OCI-LY3 (cell line): ENCODE measurements at regions not wholly inside any gene's neighbourhood (a gene's known extent, or its start where the extent isn't known, plus 50 kb on each side); places are given as distances from the start of the nearest gene placed in this dataset.

Experiments used
- H2AFZ ChIP-seq: fragments of 200-600, 300-600 bp; shearing (Covaris generic); 2 replicates; pipeline ENCODE4 v1.6.0; 2014; ENCODE audit warnings: antibody characterized with exemption, low read depth, low read length
- H3K27ac ChIP-seq: fragments of 200-600, 300-600 bp; sonication (generic); 2 replicates; pipeline ENCODE4 v1.5.1; 2014; ENCODE audit warnings: mild to moderate bottlenecking, low read length, moderate library complexity, mixed read lengths
- H3K27me3 ChIP-seq: fragments of 200-600, 300-600 bp; sonication (generic); 2 replicates; pipeline ENCODE4 v1.6.1; 2014; ENCODE audit warnings: low read depth, low read length, mixed read lengths
- H3K36me3 ChIP-seq: fragments of 200-600, 300-600 bp; sonication (generic); replicated peaks from 2 replicates; pipeline ENCODE3; 2014; ENCODE audit warnings: low read depth, low read length, mixed read lengths
- H3K4me1 ChIP-seq: fragments of 300-600, 200-600 bp; sonication (generic); 2 replicates; pipeline ENCODE4 v1.6.1; 2014; ENCODE audit warnings: low read length, mixed read lengths
- H3K4me2 ChIP-seq: fragments of 200-600, 300-600 bp; sonication (generic); 2 replicates; pipeline ENCODE4 v1.6.1; 2014; ENCODE audit warnings: low read length, mixed read lengths
- H3K4me3 ChIP-seq: fragments of 300-600, 200-600 bp; sonication (generic); 2 replicates; pipeline ENCODE4 v1.5.1; 2014; ENCODE audit warnings: antibody characterized with exemption, mild to moderate bottlenecking, low read length, moderate library complexity
- H3K79me2 ChIP-seq: fragments of 300-600, 200-600 bp; shearing (Covaris generic); 2 replicates; pipeline ENCODE4 v1.6.1; 2014; ENCODE audit warnings: mild to moderate bottlenecking, low read length, mixed read lengths
- H3K9ac ChIP-seq: fragments of 300-600, 200-600 bp; shearing (Covaris generic); 2 replicates; pipeline ENCODE4 v1.6.0; 2014; ENCODE audit warnings: mild to moderate bottlenecking, low read length, moderate library complexity
- H3K9me3 ChIP-seq: fragments of 200-600, 300-600 bp; shearing (Covaris generic); 2 replicates; pipeline ENCODE4 v1.6.1; 2014; ENCODE audit warnings: low read length, mixed read lengths; ENCODE audit not compliant: insufficient read depth
- H4K20me1 ChIP-seq: fragments of 200-600, 300-600 bp; sonication (generic); 2 replicates; pipeline ENCODE4 v1.6.1; 2016; ENCODE audit warnings: low read length, mixed read lengths; ENCODE audit not compliant: insufficient read depth
- EZH2phosphoT487 ChIP-seq: fragments of 200-600 bp; shearing (Covaris generic); IDR thresholded peaks from 2 replicates; pipeline ENCODE4 v1.6.1; 2018; ENCODE audit warnings: antibody characterized with exemption, mixed run types, low read depth
- TF ChIP-seq, protein P1 (sequence below): fragments of 200-600, 300-600 bp; sonication (generic); IDR thresholded peaks from 2 replicates; pipeline ENCODE4 v1.5.1; 2014; ENCODE audit warnings: antibody characterized with exemption, low read length, low read depth

DNA sequence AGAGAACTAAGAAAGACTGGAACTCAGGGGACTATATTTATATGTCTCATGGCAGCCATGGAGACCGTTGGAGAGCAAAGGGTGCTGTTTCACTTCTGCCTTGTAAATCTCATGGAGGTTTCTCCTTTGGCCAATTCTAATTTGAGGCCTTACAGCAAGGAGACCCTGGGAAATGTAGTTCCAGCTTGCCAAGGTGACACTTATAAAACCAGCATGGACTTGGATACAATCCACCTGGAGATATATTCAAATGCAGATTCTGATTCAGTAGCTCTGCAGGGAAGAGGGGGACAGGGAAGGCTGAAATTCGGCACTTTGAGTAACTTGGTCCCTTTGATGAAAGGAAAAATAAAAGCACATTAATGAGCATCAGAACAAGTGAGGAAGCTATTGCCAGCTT is 90.0 kb downstream of the OXGR1 start:
- H2AFZ ChIP-seq: no peak overlapping the region
- no peak overlapping the region for H3K4me3 ChIP-seq
- H3K27ac ChIP-seq: no peak overlapping the region
- no peaks in the 10 kb centered on the region for H4K20me1 ChIP-seq
- H3K36me3 ChIP-seq: no peaks in the 10 kb centered on the region
- no peaks in the 10 kb centered on the region for H3K27me3 ChIP-seq
- TF ChIP-seq, protein P1, sequence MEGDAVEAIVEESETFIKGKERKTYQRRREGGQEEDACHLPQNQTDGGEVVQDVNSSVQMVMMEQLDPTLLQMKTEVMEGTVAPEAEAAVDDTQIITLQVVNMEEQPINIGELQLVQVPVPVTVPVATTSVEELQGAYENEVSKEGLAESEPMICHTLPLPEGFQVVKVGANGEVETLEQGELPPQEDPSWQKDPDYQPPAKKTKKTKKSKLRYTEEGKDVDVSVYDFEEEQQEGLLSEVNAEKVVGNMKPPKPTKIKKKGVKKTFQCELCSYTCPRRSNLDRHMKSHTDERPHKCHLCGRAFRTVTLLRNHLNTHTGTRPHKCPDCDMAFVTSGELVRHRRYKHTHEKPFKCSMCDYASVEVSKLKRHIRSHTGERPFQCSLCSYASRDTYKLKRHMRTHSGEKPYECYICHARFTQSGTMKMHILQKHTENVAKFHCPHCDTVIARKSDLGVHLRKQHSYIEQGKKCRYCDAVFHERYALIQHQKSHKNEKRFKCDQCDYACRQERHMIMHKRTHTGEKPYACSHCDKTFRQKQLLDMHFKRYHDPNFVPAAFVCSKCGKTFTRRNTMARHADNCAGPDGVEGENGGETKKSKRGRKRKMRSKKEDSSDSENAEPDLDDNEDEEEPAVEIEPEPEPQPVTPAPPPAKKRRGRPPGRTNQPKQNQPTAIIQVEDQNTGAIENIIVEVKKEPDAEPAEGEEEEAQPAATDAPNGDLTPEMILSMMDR: no peak
- no peak for TF ChIP-seq EZH2phosphoT487
- no peaks in the 10 kb centered on the region for H3K4me1 ChIP-seq
- no peak overlapping the region for H3K9ac ChIP-seq
- no peaks in the 10 kb centered on the region for H3K9me3 ChIP-seq
- H3K4me2 ChIP-seq: no peak overlapping the region
- H3K79me2 ChIP-seq: no peaks in the 10 kb centered on the region

DNA sequence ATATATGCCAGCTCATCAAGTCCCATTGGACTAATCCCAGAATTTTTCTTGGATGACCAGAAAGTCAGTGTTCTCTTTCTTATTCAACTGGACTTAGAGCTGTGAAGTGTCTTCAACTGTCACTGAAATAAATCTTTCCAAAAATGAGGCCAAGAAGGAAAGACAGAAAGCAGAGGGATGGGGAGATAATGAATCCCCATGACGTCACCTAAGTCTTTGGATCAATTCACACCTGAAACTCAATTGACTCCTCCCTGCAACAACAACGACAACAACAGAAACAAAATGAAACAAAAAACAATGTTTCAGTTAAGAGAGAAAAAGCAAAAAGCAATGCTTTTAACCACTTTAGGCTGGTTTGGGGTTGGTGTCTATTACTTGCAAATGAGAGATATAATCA is 91.2 kb downstream of the OXGR1 start:
- no peak overlapping the region for H3K27ac ChIP-seq
- H3K4me1 ChIP-seq: no peaks in the 10 kb centered on the region
- H3K9ac ChIP-seq: no peak overlapping the region
- H4K20me1 ChIP-seq: no peaks in the 10 kb centered on the region
- no peak overlapping the region for H2AFZ ChIP-seq
- H3K36me3 ChIP-seq: no peaks in the 10 kb centered on the region
- H3K27me3 ChIP-seq: no peaks in the 10 kb centered on the region
- H3K4me2 ChIP-seq: no peak overlapping the region
- H3K79me2 ChIP-seq: no peaks in the 10 kb centered on the region
- no peaks in the 10 kb centered on the region for H3K9me3 ChIP-seq
- TF ChIP-seq, protein P1: no peak
- TF ChIP-seq EZH2phosphoT487: no peak
- no peak overlapping the region for H3K4me3 ChIP-seq

DNA sequence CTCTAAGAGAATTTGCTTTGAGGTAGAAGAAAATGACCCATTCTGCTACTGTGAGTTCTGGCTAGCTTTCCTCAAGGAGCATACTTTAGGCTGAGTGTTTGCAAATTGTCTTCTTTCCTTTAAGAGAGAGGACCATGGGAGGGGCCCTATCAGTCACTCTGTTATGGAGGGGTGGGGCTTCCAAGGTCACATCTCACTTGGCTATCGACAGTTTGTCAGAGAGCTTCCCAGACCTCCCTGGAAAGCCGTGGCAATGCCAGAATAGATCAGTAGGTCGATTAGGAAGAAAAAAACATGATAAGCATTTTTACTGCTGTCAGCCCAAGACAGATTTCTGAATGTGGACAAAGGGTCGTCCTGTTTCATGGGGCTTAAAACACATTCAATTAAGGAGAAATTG is 93.3 kb downstream of the OXGR1 start:
- no peak overlapping the region for H3K4me2 ChIP-seq
- H2AFZ ChIP-seq: no peak overlapping the region
- H3K4me1 ChIP-seq: no peaks in the 10 kb centered on the region
- no peak overlapping the region for H3K4me3 ChIP-seq
- no peak overlapping the region for H3K27ac ChIP-seq
- no peaks in the 10 kb centered on the region for H3K36me3 ChIP-seq
- no peaks in the 10 kb centered on the region for H3K79me2 ChIP-seq
- H3K27me3 ChIP-seq: no peaks in the 10 kb centered on the region
- H4K20me1 ChIP-seq: no peaks in the 10 kb centered on the region
- H3K9me3 ChIP-seq: no peaks in the 10 kb centered on the region
- TF ChIP-seq, protein P1: no peak
- TF ChIP-seq EZH2phosphoT487: no peak
- H3K9ac ChIP-seq: no peak overlapping the region

DNA sequence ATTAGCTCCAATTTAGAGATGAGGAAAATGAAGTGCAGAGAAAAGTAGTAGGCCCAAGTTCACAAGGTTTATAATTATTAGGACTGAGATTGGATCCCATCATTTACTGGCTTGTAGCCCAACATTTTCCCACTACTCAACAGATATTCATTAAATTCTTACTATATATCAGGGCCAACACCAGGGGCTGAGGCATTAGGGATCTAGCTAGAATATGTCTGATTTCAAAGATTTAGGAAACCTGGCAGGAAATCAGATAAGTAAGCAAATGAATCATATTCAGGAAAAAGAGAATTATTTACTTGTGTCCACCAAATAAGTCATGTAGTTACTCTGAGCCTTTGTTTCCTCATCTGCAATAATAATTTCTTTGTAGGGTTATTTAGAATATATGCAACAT is 94.3 kb downstream of the OXGR1 start:
- Histone ChIP-seq H3K4me3 (no peak overlapping the region), H3K79me2 (no peaks in the 10 kb centered on the region), H2AFZ (no peak overlapping the region), H3K9ac (no peak overlapping the region), H3K27ac (no peak overlapping the region), H4K20me1 (no peaks in the 10 kb centered on the region), H3K4me2 (no peak overlapping the region), H3K27me3 (no peaks in the 10 kb centered on the region), H3K4me1 (no peaks in the 10 kb centered on the region), H3K9me3 (no peaks in the 10 kb centered on the region), H3K36me3 (no peaks in the 10 kb centered on the region)
- TF ChIP-seq, protein P1: no peak
- TF ChIP-seq EZH2phosphoT487: no peak
